Colonic mucosa (tissue), 4 donors: ENCODE measurements at regions not wholly inside any gene's neighbourhood (a gene's known extent, or its start where the extent isn't known, plus 50 kb on each side); places are given as distances from the start of the nearest gene placed in this dataset.
A peak's percentile ranks its signal among the peaks of the same experiment; 100 is the strongest.

Source experiments
- DNase-seq: peaks from one replicate; pipeline ENCODE4 v3.0.0-alpha.2; 2020
- H3K27ac ChIP-seq: fragments of 200-600 bp; one replicate; pipeline ENCODE4 v1.8.0; 2021
- H3K27me3 ChIP-seq: fragments of 200-600 bp; one replicate; pipeline ENCODE4 v1.8.0; 2021
- H3K36me3 ChIP-seq: fragments of 200-600 bp; one replicate; pipeline ENCODE4 v1.8.0; 2021
- H3K4me1 ChIP-seq: fragments of 200-600 bp; one replicate; pipeline ENCODE4 v1.8.0; 2021; ENCODE audit warnings: mild to moderate bottlenecking
- H3K4me3 ChIP-seq: fragments of 200-600 bp; one replicate; pipeline ENCODE4 v1.8.0; 2021
- H3K9ac ChIP-seq, 2 donors: one replicate each; pipeline ENCODE4 v1.7.0; 2013; ENCODE audit warnings: control low read depth in 2 of 2, low read depth in 2 of 2, low read length in 2 of 2
- H3K9me3 ChIP-seq: fragments of 200-600 bp; one replicate; pipeline ENCODE4 v1.8.0; 2021
- CTCF ChIP-seq: fragments of 200-600 bp; IDR thresholded peaks from one replicate; pipeline ENCODE4 v1.8.0; 2022; ENCODE audit warnings: antibody characterized with exemption, mild to moderate bottlenecking
- intact Hi-C: fragments of 100-400 bp; cut with DNase I; formaldehyde crosslinking; loops from one replicate; pipeline ENCODE4 v1.14.1; 2022
- donor health status: healthy.
- donor health status: DM: no; HTN: no; CAD: no.
- donor health status: DM: no; HTN: no; CAD: no.

- no peak for TF ChIP-seq CTCF
- peak overlapping the region in 1 of 2 donors; percentile 22 for H3K9ac ChIP-seq
- no peak overlapping the region for H3K4me3 ChIP-seq
- peaks cover 16% of the 10 kb centered on the region for H3K4me1 ChIP-seq
- no peaks in the 10 kb centered on the region for H3K27me3 ChIP-seq
- DNase-seq, result no peak
- no peaks in the 10 kb centered on the region for H3K36me3 ChIP-seq
- H3K9me3 ChIP-seq, result no peaks in the 10 kb centered on the region
- H3K27ac ChIP-seq, result peak overlapping the region; percentile 75
- intact Hi-C loops, result loop anchor here (10.0 kb wide), 1 partner anchor 177 kb away; no protein-coding TSS in a partner anchor
These were observed 158.1 kb upstream of the ZNF217 start for GRCh38 chr20:53751620-53752318.

- peak overlapping the region in 1 of 2 donors; percentile 22 for H3K9ac ChIP-seq
- no peak for TF ChIP-seq CTCF
- intact Hi-C loops, result loop anchor here (10.0 kb wide), 1 partner anchor 176 kb away; no protein-coding TSS in a partner anchor
These were observed 157.4 kb upstream of the ZNF217 start for GRCh38 chr20:53750827-53751619.

GRCh38 chr20:53749499-53749898 is 155.9 kb upstream of the ZNF217 start:
- H3K9me3 ChIP-seq, result no peaks in the 10 kb centered on the region
- TF ChIP-seq CTCF, result no peak
- no peak overlapping the region for H3K9ac ChIP-seq
- peaks cover 16% of the 10 kb centered on the region for H3K4me1 ChIP-seq
- H3K36me3 ChIP-seq, result no peaks in the 10 kb centered on the region
- intact Hi-C loops, result no loop called here
- DNase-seq, result no peak
- no peak overlapping the region for H3K4me3 ChIP-seq
- no peaks in the 10 kb centered on the region for H3K27me3 ChIP-seq
- H3K27ac ChIP-seq, result no peak overlapping the region

More at GRCh38 chr20:53750827-53751619, 157.4 kb upstream of the ZNF217 start:
- Histone ChIP-seq H3K36me3 (no peaks in the 10 kb centered on the region), H3K27me3 (no peaks in the 10 kb centered on the region), H3K4me3 (no peak overlapping the region), H3K9me3 (no peaks in the 10 kb centered on the region), H3K4me1 (peaks cover 16% of the 10 kb centered on the region), H3K27ac (peak overlapping the region; percentile 75)
- no peak for DNase-seq

- Histone ChIP-seq H3K36me3 (no peaks in the 10 kb centered on the region), H3K9me3 (no peaks in the 10 kb centered on the region), H3K27me3 (no peaks in the 10 kb centered on the region), H3K4me1 (peaks cover 16% of the 10 kb centered on the region), H3K27ac (no peak overlapping the region), H3K4me3 (no peak overlapping the region), H3K9ac (no peak overlapping the region)
- intact Hi-C loops, result no loop called here
- no peak for TF ChIP-seq CTCF
- no peak for DNase-seq
These were observed 155.3 kb upstream of the ZNF217 start for GRCh38 chr20:53748821-53749421.

GRCh38 chr20:53748176-53748575 is 154.5 kb upstream of the ZNF217 start:
- H3K9me3 ChIP-seq, result no peaks in the 10 kb centered on the region
- H3K36me3 ChIP-seq, result no peaks in the 10 kb centered on the region
- no peak overlapping the region for H3K9ac ChIP-seq
- intact Hi-C loops, result no loop called here
- H3K27me3 ChIP-seq, result no peaks in the 10 kb centered on the region
- no peak for DNase-seq
- H3K4me1 ChIP-seq, result peaks cover 14% of the 10 kb centered on the region
- TF ChIP-seq CTCF, result no peak
- H3K4me3 ChIP-seq, result no peak overlapping the region
- H3K27ac ChIP-seq, result no peak overlapping the region
